Fibroblast of mammary gland (primary cell): ENCODE measurements at regions not wholly inside any gene's neighbourhood (a gene's known extent, or its start where the extent isn't known, plus 50 kb on each side); places are given as distances from the start of the nearest gene placed in this dataset.

ENCODE experiments used
- DNase-seq: peaks from one replicate; pipeline ENCODE4 v3.0.0-alpha.2; 2010; ENCODE audit warnings: low read depth
- H3K4me3 ChIP-seq: 2 replicates; pipeline ENCODE4 v1.5.1; 2011; ENCODE audit warnings: low read depth, mild to moderate bottlenecking, low read length, moderate library complexity; ENCODE audit not compliant: control insufficient read depth
- CTCF ChIP-seq: conservative IDR thresholded peaks from 2 replicates; pipeline ENCODE4 v1.5.1; 2011; ENCODE audit warnings: low read depth, low read length, inconsistent platforms; ENCODE audit not compliant: control insufficient read depth, insufficient read depth

- no peak for DNase-seq
- no peak for TF ChIP-seq CTCF
- no peak overlapping the region for H3K4me3 ChIP-seq
Measured at GRCh38 chr4:31580843-31581242, 860.7 kb downstream of the PCDH7 start.

GRCh38 chr4:31585503-31585902 lies 865.3 kb downstream of the PCDH7 start:
- H3K4me3 ChIP-seq, result no peak overlapping the region
- TF ChIP-seq CTCF, result no peak
- DNase-seq, result no peak

- TF ChIP-seq CTCF, result no peak
- no peak overlapping the region for H3K4me3 ChIP-seq
- no peak for DNase-seq
Measured at GRCh38 chr4:31592293-31592692, 872.1 kb downstream of the PCDH7 start.

GRCh38 chr4:31595496-31595895 lies 875.3 kb downstream of the PCDH7 start:
- no peak overlapping the region for H3K4me3 ChIP-seq
- TF ChIP-seq CTCF, result no peak
- DNase-seq, result no peak

- TF ChIP-seq CTCF, result no peak
- DNase-seq, result no peak
- H3K4me3 ChIP-seq, result no peak overlapping the region
Measured at GRCh38 chr4:31598639-31599038, 878.5 kb downstream of the PCDH7 start.

GRCh38 chr4:31601793-31602192 lies 881.6 kb downstream of the PCDH7 start:
- no peak for DNase-seq
- H3K4me3 ChIP-seq, result no peak overlapping the region
- no peak for TF ChIP-seq CTCF

GRCh38 chr4:31613946-31614623 lies 893.9 kb downstream of the PCDH7 start:
- no peak for DNase-seq
- H3K4me3 ChIP-seq, result no peak overlapping the region
- no peak for TF ChIP-seq CTCF
